SK-N-SH (cell line): ENCODE measurements at regions not wholly inside any gene's neighbourhood (a gene's known extent, or its start where the extent isn't known, plus 50 kb on each side); places are given as distances from the start of the nearest gene placed in this dataset.

Source experiments
- CTCF ChIA-PET: fragments of 300-600, 350-600 bp; formaldehyde crosslinking; extraction: SDS; loops from one replicate; lab custom pipeline; 2021; lab: Yijun Ruan, JAX
- POLR2A ChIA-PET: fragments of 350-600 bp; sonication (Branson Sonifier 250); formaldehyde crosslinking; extraction: SDS; loops from one replicate; lab custom pipeline; 2020; ENCODE audit warnings: antibody characterized with exemption, inconsistent platforms; lab: Yijun Ruan, JAX
- DNase-seq: peaks from one replicate; pipeline ENCODE4 v3.0.0; 2012
- H2AFZ ChIP-seq: fragments of 200-600 bp; sonication (generic); 2 replicates; pipeline ENCODE4 v1.8.1; 2016; ENCODE audit warnings: antibody characterized with exemption, mild to moderate bottlenecking, low read depth
- H3F3A ChIP-seq: fragments of 200-600 bp; sonication (generic); replicated peaks from 2 replicates; pipeline ENCODE3; 2016; ENCODE audit warnings: antibody characterized with exemption, mild to moderate bottlenecking; ENCODE audit not compliant: insufficient read depth
- H3K27ac ChIP-seq, 2 experiments: fragments of 200-500 bp in 1 of 2; fragments of 200-600 bp in 1 of 2; sonication (Bioruptor generic) in 1 of 2; sonication (generic), shearing (Covaris generic) in 1 of 2; 2 replicates each; pipeline versions ENCODE4 v1.5.1 to v1.6.1; 2014 to 2016; ENCODE audit warnings: low read depth in 2 of 2, inconsistent platforms in 1 of 2, low read length in 1 of 2, mild to moderate bottlenecking in 1 of 2, mixed read lengths in 1 of 2
- H3K27me3 ChIP-seq: fragments of 200-600 bp; sonication (generic), shearing (Covaris generic); 2 replicates; pipeline ENCODE4 v1.6.1; 2016; ENCODE audit warnings: mixed run types; ENCODE audit not compliant: insufficient read depth
- H3K36me3 ChIP-seq, 2 experiments: fragments of 200-500 bp in 1 of 2; fragments of 200-600 bp in 1 of 2; sonication (Bioruptor generic) in 1 of 2; sonication (generic) in 1 of 2; replicated peaks in 1 of 2; 2 replicates each; pipeline versions ENCODE3 to v1.5.1; 2014 to 2016; ENCODE audit warnings: low read length in 1 of 2, mild to moderate bottlenecking in 1 of 2; ENCODE audit not compliant: insufficient read depth in 2 of 2, control insufficient read depth in 1 of 2
- H3K4me1 ChIP-seq, 2 experiments: fragments of 200-500 bp in 1 of 2; fragments of 200-600 bp in 1 of 2; sonication (Bioruptor generic) in 1 of 2; sonication (generic), shearing (Covaris generic) in 1 of 2; 2 replicates each; pipeline versions ENCODE4 v1.5.1 to v1.6.1; 2014 to 2016; ENCODE audit warnings: low read depth in 1 of 2, low read length in 1 of 2, mixed run types in 1 of 2; ENCODE audit not compliant: insufficient read depth in 2 of 2, control insufficient read depth in 1 of 2
- H3K4me2 ChIP-seq: fragments of 200-600 bp; sonication (generic), shearing (Covaris generic); 2 replicates; pipeline ENCODE4 v1.6.1; 2017; ENCODE audit warnings: mixed run types
- H3K4me3 ChIP-seq, 2 experiments: fragments of 200-500 bp in 1 of 2; fragments of 200-600 bp in 1 of 2; sonication (Bioruptor generic) in 1 of 2; sonication (generic), shearing (Covaris generic) in 1 of 2; 2 replicates each; pipeline versions ENCODE4 v1.5.1 to v1.8.1; 2014 to 2016; ENCODE audit warnings: low read depth in 2 of 2, inconsistent platforms in 1 of 2, low read length in 1 of 2, mild to moderate bottlenecking in 1 of 2, mixed read lengths in 1 of 2, moderate library complexity in 1 of 2
- H3K79me2 ChIP-seq: fragments of 200-600 bp; sonication (generic); 2 replicates; pipeline ENCODE4 v1.8.1; 2017; ENCODE audit warnings: mild to moderate bottlenecking; ENCODE audit not compliant: insufficient read depth
- H3K9ac ChIP-seq: fragments of 200-600 bp; sonication (generic); 2 replicates; pipeline ENCODE4 v1.6.1; 2017; ENCODE audit warnings: mixed run types
- H3K9me2 ChIP-seq: fragments of 200-600 bp; sonication (generic); 2 replicates; pipeline ENCODE4 v1.6.1; 2017; ENCODE audit warnings: mixed run types
- H3K9me3 ChIP-seq: fragments of 200-600 bp; sonication (generic); 2 replicates; pipeline ENCODE4 v1.6.1; 2017; ENCODE audit warnings: mixed run types, mild to moderate bottlenecking, moderate library complexity
- H4K20me1 ChIP-seq: fragments of 200-600 bp; sonication (generic); 2 replicates; pipeline ENCODE4 v1.6.1; 2017; ENCODE audit warnings: mild to moderate bottlenecking, mixed run types; ENCODE audit not compliant: insufficient read depth
- CHD2 ChIP-seq: fragments of 150-350 bp; IDR thresholded peaks from 2 replicates; pipeline ENCODE4 v1.6.1; 2018; ENCODE audit warnings: low read length; ENCODE audit not compliant: partially characterized antibody
- ELF1 ChIP-seq: IDR thresholded peaks from 2 replicates; pipeline ENCODE4 v1.4.0; 2012
- EP300 ChIP-seq, 2 experiments: IDR thresholded peaks; 2 replicates each; pipeline versions ENCODE4 v1.4.0 to v1.6.1; 2012; ENCODE audit warnings: borderline replicate concordance in 1 of 2, low read depth in 1 of 2, low read length in 1 of 2
- FOSL2 ChIP-seq: IDR thresholded peaks from 2 replicates; pipeline ENCODE4 v1.4.0; 2012; ENCODE audit warnings: low read depth, mild to moderate bottlenecking, moderate library complexity, borderline replicate concordance
- FOXM1 ChIP-seq: IDR thresholded peaks from 2 replicates; pipeline ENCODE4 v1.4.0; 2012; ENCODE audit warnings: low read depth, mild to moderate bottlenecking
- IRF3 ChIP-seq: fragments of 150-350 bp; IDR thresholded peaks from 2 replicates; pipeline ENCODE4 v1.6.1; 2016; ENCODE audit warnings: mild to moderate bottlenecking, low read depth, low read length
- REST ChIP-seq: IDR thresholded peaks from 2 replicates; pipeline ENCODE4 v1.6.1; 2012; ENCODE audit warnings: mild to moderate bottlenecking, low read depth, low read length, moderate library complexity
- RFX5 ChIP-seq: IDR thresholded peaks from 2 replicates; pipeline ENCODE4 v1.6.1; 2012; ENCODE audit warnings: mild to moderate bottlenecking, improper control_type of control experiment, low read length
- SIN3A ChIP-seq: IDR thresholded peaks from 2 replicates; pipeline ENCODE4 v1.6.1; 2012; ENCODE audit warnings: low read depth, mild to moderate bottlenecking, low read length, moderate library complexity, borderline replicate concordance
- SMC3 ChIP-seq: IDR thresholded peaks from 2 replicates; pipeline ENCODE4 v1.6.1; 2012; ENCODE audit warnings: low read depth, low read length, improper control_type of control experiment
- TAF1 ChIP-seq: IDR thresholded peaks from 2 replicates; pipeline ENCODE4 v1.6.1; 2012; ENCODE audit warnings: low read depth, mild to moderate bottlenecking, low read length, moderate library complexity, borderline replicate concordance
- USF2 ChIP-seq: fragments of 150-350 bp; IDR thresholded peaks from 2 replicates; pipeline ENCODE4 v1.6.1; 2017; ENCODE audit warnings: antibody characterized with exemption, low read length, low read depth, borderline replicate concordance
- YY1 ChIP-seq: IDR thresholded peaks from 2 replicates; pipeline ENCODE4 v1.4.0; 2012; ENCODE audit warnings: low read depth, mild to moderate bottlenecking
- ZBTB33 ChIP-seq: IDR thresholded peaks from 2 replicates; pipeline ENCODE4 v1.4.0; 2012; ENCODE audit warnings: low read depth, borderline replicate concordance
- WGBS: methylation state at CpG from one replicate; pipeline ENCODE4 v1.1.6; 2017; ENCODE audit warnings: low lambda C conversion rate; 5-methylcytosine and 5-hydroxymethylcytosine counted together

- H3K9me3 ChIP-seq: no peaks in the 10 kb centered on the region
- H3K36me3 ChIP-seq: no peaks in the 10 kb centered on the region
- ChIA-PET CTCF (no interaction called here), POLR2A (no interaction called here)
- no peaks in the 10 kb centered on the region for H3K9me2 ChIP-seq
- TF ChIP-seq FOXM1 (no peak), SIN3A (no peak), ZBTB33 (no peak), ELF1 (no peak), REST (no peak), FOSL2 (no peak), EP300 (IDR thresholded peaks at IDR 0.05; ENCODE audit: borderline replicate concordance in 1 of 2, low read depth in 1 of 2, low read length in 1 of 2) (no peak), TAF1 (no peak), IRF3 (no peak), RFX5 (no peak), YY1 (no peak), USF2 (no peak), CHD2 (no peak), SMC3 (no peak)
- H3K27me3 ChIP-seq: no peaks in the 10 kb centered on the region
- peak overlapping the region in 1 of 2 experiments; percentile 79; a peak in 1 of 4 replicates for H3K27ac ChIP-seq
- WGBS: 100% methylated on average over 1 of the region's 1 CpG
- no peak overlapping the region for H3K9ac ChIP-seq
- no peaks in the 10 kb centered on the region for H4K20me1 ChIP-seq
- peaks cover 4 to 25% of the 10 kb centered on the region in 2 experiments; a peak in 3 of 4 replicates for H3K4me1 ChIP-seq
- no peaks in the 10 kb centered on the region for H3K79me2 ChIP-seq
- H3K4me3 ChIP-seq: peak overlapping the region in 1 of 2 experiments; percentile 16; a peak in 1 of 4 replicates
- H3K4me2 ChIP-seq: 0 out of 2 replicates have a peak overlapping the region, but pooled peaks have one; percentile 25
- no peak for DNase-seq
- peak overlapping the region; percentile 70; the same call in 1 of the 2 replicates for H2AFZ ChIP-seq
- peaks cover 15% of the 10 kb centered on the region for H3F3A ChIP-seq
These were observed 145.7 kb upstream of the EDNRA start for GRCh38 chr4:147335183-147335582.
